ENCODE measurements at regions not wholly inside any gene's neighbourhood (a gene's known extent, or its start where the extent isn't known, plus 50 kb on each side); places are given as distances from the start of the nearest gene placed in this dataset.

DNA sequence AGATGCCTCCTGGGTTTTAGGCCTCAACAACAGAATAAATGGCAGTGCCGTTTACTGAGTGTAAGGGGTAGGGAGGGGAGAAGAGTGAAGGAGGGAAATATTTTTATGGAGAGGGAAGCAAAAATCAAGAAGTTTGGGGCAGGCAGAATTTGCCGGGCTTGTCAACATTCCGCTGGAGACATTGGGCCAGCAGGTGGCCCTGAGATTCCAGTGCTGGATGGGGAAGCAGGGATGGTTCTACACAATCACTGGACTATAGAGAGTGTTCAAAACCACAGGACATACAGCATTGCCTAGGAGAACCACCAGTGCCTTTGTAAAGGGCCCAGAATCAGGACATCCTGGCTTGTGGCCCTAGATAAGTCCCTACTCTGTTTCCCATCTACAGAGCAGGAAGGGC is 598.6 kb upstream of the MGMT start:
- DNase-seq (ENCODE audit: low read depth, low spot score) = no peak
- in situ Hi-C loops (cut with HindIII; ENCODE audit: low pct_unique_long_range_greater_than_20kb, low sequenced_read_pairs) = no loop called here

- in situ Hi-C loops (cut with HindIII; ENCODE audit: low pct_unique_long_range_greater_than_20kb, low sequenced_read_pairs) = no loop called here
- DNase-seq (ENCODE audit: low read depth, low spot score) = no peak
Observed at GRCh38 chr10:128869101-128869749, 597.8 kb upstream of the MGMT start.

DNA sequence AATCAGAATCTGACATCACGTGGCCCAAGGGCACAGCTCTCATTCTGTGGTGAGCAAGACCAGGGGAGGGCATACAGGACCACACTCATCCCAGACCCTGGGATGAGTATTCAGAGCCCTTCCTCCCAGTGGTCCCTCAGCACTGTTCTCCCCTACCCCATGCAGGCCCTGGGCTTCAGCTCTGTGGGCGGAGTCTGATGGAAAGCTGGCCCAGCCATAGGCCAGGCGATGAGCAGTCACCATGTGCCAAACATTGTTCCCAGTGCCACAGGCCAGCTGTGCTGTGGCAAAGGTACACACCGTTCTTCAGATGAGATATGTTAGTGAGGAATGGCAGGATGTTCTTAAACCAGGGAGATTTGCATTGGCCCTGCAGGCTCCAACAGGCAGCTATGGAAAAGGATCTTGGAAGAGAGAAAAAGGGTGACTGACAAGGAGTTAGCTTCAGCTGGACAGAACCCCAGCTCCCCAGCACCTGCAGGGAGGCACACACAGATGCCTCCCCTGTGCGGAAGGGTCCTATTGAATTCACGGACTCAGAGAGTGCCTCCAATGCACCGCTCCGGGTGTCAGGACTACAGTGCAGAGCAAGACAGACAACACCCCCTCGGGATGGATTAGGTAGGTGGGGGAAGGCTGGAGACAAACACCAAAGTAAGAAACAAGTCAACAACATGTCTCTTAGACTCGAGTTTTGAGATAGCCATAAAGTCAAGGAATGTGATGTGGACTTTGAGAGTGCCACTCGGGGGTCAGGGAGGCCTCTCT is 596.0 kb upstream of the MGMT start:
- in situ Hi-C loops (cut with HindIII; ENCODE audit: low pct_unique_long_range_greater_than_20kb, low sequenced_read_pairs) = no loop called here
- no peak for DNase-seq (ENCODE audit: low read depth, low spot score)

DNA sequence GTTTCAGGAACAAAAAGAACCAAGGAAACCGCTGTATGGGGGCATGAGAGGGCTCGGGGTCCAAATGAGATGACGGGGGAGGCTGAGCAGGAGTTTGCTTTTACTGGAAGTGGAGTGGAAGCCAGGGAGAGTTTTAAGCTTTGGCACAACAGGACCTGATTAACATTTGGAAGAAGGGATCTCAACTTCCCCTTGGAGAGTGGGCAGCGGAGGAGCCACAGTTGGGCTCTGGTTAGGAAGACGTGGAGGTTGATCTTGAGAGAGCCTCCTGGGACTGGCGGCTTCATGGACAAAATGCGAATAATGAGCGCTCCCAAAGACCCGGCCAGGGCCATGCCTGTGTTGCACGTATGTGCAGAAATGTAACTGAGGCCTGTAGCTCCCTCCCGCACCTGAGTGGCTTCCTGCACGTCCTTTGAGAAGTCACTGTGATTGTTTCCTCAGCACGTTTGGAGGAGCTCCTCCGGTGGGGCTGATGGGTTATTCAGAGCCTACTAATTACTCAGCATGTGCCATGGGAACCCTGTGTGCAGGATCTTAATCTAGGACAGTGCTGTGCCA is 595.3 kb upstream of the MGMT start:
- in situ Hi-C loops (cut with HindIII; ENCODE audit: low pct_unique_long_range_greater_than_20kb, low sequenced_read_pairs) = no loop called here

DNA sequence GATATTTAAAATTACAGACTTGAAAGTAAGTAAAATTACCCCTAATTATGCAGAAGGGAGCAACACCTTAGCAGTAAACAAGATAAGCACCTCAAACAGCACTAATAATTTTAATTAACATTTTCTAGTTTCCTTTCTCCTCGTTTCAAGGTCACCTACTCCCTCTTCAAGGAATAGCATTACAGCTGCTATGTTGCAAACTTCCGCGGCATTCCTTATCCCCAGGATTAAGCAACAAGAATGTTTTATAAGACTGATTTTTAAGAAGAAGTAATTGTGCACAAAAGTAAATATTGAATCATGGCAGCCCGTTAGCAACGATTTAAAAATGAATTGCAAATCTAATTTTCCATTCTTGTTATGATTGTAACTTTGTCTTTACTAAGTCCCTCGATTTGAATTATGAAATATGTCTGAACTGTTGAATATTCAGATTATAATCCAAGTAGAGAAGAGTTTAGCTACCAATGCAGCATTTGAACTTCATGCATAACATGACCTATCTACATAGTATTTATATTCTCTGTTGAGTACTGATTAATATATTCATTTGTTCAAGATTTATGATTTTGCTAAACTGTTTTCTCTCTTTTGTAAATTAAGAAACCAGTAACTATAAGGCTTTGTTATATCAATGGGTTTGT is 593.5 kb upstream of the MGMT start:
- in situ Hi-C loops (cut with HindIII; ENCODE audit: low pct_unique_long_range_greater_than_20kb, low sequenced_read_pairs) = no loop called here
- DNase-seq (ENCODE audit: low read depth, low spot score) = no peak

More for the DNA sequence above, 595.3 kb upstream of the MGMT start:
- no peak for DNase-seq (ENCODE audit: low read depth, low spot score)

GRCh38 chr10:128874331-128874730 is 592.7 kb upstream of the MGMT start:
- DNase-seq (ENCODE audit: low read depth, low spot score) = no peak
- in situ Hi-C loops (cut with HindIII; ENCODE audit: low pct_unique_long_range_greater_than_20kb, low sequenced_read_pairs) = no loop called here

- in situ Hi-C loops (cut with HindIII; ENCODE audit: low pct_unique_long_range_greater_than_20kb, low sequenced_read_pairs) = no loop called here
- no peak for DNase-seq (ENCODE audit: low read depth, low spot score)
Observed at GRCh38 chr10:128875030-128875744, 591.9 kb upstream of the MGMT start.

DNA sequence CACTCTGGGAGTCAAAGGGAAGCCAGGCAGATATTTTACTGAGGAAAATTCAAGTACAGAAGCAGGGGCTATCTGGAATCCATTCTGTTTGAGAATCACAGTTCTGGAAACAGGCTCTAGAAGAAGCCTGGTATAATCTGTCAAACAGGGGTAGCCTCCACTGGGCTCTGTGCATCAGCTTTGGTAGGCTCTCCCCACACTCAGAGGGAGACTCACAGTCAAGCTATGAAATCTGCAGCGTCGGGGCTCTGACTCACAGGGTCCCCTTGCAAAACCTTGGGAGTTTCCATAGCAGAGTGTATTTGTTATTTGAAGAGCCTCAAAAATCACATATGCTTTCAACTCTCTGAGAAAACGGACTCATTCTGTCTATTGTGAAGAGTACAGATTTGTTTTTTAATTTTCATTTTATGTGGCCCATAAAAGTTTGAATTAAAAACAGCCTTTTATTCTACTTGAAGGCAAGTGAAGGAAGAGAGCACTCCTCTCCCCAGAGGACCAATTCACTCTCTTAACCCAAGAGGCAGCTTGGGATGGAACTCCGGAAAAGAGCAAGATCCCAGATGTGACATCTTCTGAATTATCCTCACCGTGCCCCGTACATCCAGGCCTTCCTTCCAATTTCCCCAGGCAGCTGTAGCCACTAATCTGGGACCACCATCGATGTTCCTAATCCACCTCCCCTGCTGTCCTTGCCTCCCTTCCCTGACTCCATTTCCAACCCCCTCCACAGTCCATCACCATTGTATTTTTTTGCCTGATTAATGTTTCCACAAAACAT is 590.9 kb upstream of the MGMT start:
- DNase-seq (ENCODE audit: low read depth, low spot score) = no peak
- in situ Hi-C loops (cut with HindIII; ENCODE audit: low pct_unique_long_range_greater_than_20kb, low sequenced_read_pairs) = no loop called here

DNA sequence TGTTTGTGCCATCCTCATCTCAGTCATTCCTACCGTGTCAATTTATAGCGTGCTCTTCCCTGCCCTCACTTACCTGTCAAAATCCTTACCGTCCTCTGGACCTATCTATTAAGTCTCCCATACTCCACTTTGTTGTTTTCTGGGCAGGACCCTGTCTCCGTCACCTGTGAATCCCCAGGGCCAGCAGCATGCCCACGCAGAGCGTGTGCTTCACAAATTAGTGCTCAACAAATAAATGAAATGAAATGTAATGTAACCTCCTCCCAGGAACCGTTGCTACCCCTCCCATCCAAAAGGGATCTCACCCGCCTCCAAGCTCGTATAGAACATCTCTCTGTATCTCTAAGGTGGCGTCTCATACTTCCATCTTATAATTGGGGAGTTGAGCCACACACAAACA is 589.9 kb upstream of the MGMT start:
- in situ Hi-C loops (cut with HindIII; ENCODE audit: low pct_unique_long_range_greater_than_20kb, low sequenced_read_pairs) = no loop called here
- no peak for DNase-seq (ENCODE audit: low read depth, low spot score)

GRCh38 chr10:128877936-128878335 is 589.1 kb upstream of the MGMT start:
- in situ Hi-C loops (cut with HindIII; ENCODE audit: low pct_unique_long_range_greater_than_20kb, low sequenced_read_pairs) = no loop called here
- DNase-seq (ENCODE audit: low read depth, low spot score) = no peak

DNA sequence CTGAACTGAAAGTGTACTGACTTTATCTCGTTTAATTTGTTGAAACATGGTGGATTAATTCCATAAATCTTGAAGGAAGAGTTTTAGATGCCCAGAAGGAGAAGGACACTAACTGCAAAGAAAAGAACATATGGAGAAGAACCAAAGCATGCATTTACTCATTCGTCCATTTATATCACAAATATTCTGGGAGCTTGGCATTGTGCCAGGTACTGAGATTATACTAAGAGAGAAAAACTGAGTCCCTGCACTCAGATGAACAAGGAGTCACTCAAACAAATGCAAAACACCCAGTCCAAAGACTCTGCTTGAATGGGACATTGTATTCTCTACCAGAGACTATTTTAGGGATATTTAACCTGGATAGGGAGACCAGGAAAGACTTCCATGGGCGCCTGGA is 588.0 kb upstream of the MGMT start:
- in situ Hi-C loops (cut with HindIII; ENCODE audit: low pct_unique_long_range_greater_than_20kb, low sequenced_read_pairs) = no loop called here
- no peak for DNase-seq (ENCODE audit: low read depth, low spot score)

DNA sequence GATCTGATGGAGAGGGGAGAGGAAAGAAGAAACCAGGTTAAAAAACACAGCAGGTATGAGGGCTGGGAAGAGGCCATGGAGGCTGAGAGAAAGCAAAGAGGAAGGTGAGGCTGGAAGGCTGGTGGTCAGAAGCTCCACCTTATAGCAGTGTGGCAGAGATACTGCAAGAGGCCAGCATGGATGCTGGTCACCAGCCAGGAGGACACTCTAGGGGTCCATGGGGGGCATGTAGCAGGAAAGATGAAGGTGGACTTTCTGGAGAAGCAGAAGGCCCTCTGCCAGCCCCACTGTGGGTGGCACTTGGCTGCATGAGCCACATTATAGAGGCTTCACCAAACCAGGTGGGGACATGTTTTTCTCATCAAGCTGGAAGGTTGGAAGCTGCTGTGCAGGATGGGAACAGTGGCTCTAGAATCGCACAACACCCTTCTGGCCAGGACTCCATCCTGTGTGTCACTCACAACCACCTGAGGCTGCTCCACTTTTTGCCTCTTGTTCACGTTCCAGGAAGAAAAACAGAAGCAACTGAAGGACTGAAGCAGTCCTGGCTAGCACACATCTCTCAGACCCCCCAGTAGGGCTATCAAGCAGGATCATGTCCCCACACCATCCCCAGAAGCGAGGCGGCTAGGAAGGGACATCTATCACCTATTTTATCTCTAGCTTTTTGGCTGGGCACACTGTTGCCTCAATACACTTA is 587.5 kb upstream of the MGMT start:
- in situ Hi-C loops (cut with HindIII; ENCODE audit: low pct_unique_long_range_greater_than_20kb, low sequenced_read_pairs) = no loop called here
- no peak for DNase-seq (ENCODE audit: low read depth, low spot score)

DNA sequence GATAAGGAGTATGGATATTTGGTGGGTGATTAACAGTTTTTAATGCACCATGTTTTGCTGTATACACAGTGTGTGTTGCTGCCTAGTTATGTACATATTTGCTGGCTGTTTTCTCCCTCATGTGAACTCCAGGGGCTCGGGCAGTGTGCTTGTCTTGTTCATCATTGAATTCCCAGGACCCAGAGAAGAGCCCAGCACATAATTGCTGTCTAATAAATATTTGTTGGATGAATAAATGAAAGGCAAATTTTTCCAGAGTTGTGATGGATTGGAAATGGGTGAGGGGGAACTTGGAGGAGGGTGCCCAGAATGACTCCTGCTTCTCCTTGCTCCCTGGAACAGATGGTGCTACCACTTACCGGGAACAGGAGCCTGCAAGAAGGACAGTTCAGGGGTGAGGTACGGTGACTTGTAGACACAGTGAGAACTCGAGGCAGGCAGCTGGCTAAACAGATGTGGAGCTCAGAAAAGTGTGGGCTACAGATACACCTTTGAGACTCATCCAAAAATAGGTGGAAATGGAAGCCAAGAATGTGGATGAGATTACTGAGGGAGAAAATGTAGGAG is 586.8 kb upstream of the MGMT start:
- no peak for DNase-seq (ENCODE audit: low read depth, low spot score)

GRCh38 chr10:128881086-128881485 is 586.0 kb upstream of the MGMT start:
- no peak for DNase-seq (ENCODE audit: low read depth, low spot score)
- in situ Hi-C loops (cut with HindIII; ENCODE audit: low pct_unique_long_range_greater_than_20kb, low sequenced_read_pairs) = no loop called here

More for the DNA sequence above, 586.8 kb upstream of the MGMT start:
- in situ Hi-C loops (cut with HindIII; ENCODE audit: low pct_unique_long_range_greater_than_20kb, low sequenced_read_pairs) = no loop called here

GRCh38 chr10:128883231-128884032 is 583.6 kb upstream of the MGMT start:
- in situ Hi-C loops (cut with HindIII; ENCODE audit: low pct_unique_long_range_greater_than_20kb, low sequenced_read_pairs) = no loop called here
- DNase-seq (ENCODE audit: low read depth, low spot score) = no peak

GRCh38 chr10:128884033-128884425 is 583.0 kb upstream of the MGMT start:
- no peak for DNase-seq (ENCODE audit: low read depth, low spot score)
- in situ Hi-C loops (cut with HindIII; ENCODE audit: low pct_unique_long_range_greater_than_20kb, low sequenced_read_pairs) = no loop called here

Data from SK-MEL-5 (cell line).